Epithelial cell of esophagus (primary cell): ENCODE measurements at regions not wholly inside any gene's neighbourhood (a gene's known extent, or its start where the extent isn't known, plus 50 kb on each side); places are given as distances from the start of the nearest gene placed in this dataset.

ENCODE experiments used
- DNase-seq: peaks from one replicate; pipeline ENCODE4 v3.0.0; 2010; ENCODE audit warnings: low read depth
- H3K4me3 ChIP-seq: 2 replicates; pipeline ENCODE4 v1.5.1; 2011; ENCODE audit warnings: mild to moderate bottlenecking, low read length, control low read depth
- CTCF ChIP-seq: IDR thresholded peaks from 2 replicates; pipeline ENCODE4 v1.5.1; 2011; ENCODE audit warnings: low read depth, mild to moderate bottlenecking, low read length, control low read depth, inconsistent platforms; ENCODE audit not compliant: insufficient read depth; ENCODE audit errors: missing control alignments

GRCh38 chr1:207965392-207966387 is 54.8 kb upstream of the CD34 start:
- DNase-seq: no peak
- TF ChIP-seq CTCF: no peak

GRCh38 chr1:207964195-207964966 is 53.5 kb upstream of the CD34 start:
- H3K4me3 ChIP-seq: no peak overlapping the region
- DNase-seq: peak; percentile 62
- TF ChIP-seq CTCF: no peak

More at GRCh38 chr1:207965392-207966387, 54.8 kb upstream of the CD34 start:
- H3K4me3 ChIP-seq: no peak overlapping the region

GRCh38 chr1:207963427-207964194 is 52.7 kb upstream of the CD34 start:
- peak; percentile 69 for DNase-seq
- H3K4me3 ChIP-seq: peak overlapping the region; percentile 56
- TF ChIP-seq CTCF: peak; percentile 55

- peak overlapping the region; percentile 56 for H3K4me3 ChIP-seq
- TF ChIP-seq CTCF: no peak
- DNase-seq: no peak
Measured at GRCh38 chr1:207962716-207963426, 51.9 kb upstream of the CD34 start.
